ENCODE measurements at regions not wholly inside any gene's neighbourhood (a gene's known extent, or its start where the extent isn't known, plus 50 kb on each side); places are given as distances from the start of the nearest gene placed in this dataset.
A peak's percentile ranks its signal among the peaks of the same experiment; 100 is the strongest.

DNA sequence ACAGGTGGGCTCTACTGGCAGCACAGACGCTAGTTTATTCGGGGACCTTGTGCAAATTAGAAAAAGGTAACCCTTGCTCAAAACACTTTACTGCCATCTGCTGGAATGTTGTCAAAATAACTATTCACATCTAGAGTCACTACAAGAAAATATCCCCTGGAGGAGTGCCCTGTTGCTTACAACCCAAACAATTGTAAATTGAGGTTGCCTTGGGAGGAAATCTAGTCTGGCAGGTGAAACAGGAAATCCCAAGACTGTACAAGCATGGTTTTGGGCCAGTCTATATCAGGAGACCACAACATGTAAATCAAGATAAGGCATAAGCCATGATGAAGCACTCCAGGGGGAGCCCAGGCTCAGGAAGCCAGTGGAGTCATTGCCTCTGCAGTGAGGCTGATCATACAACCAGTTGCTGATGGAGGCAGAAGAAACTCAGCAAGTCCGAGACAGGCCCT, 136.8 kb upstream of the ACP3 start:
- TF ChIP-seq, protein P1, sequence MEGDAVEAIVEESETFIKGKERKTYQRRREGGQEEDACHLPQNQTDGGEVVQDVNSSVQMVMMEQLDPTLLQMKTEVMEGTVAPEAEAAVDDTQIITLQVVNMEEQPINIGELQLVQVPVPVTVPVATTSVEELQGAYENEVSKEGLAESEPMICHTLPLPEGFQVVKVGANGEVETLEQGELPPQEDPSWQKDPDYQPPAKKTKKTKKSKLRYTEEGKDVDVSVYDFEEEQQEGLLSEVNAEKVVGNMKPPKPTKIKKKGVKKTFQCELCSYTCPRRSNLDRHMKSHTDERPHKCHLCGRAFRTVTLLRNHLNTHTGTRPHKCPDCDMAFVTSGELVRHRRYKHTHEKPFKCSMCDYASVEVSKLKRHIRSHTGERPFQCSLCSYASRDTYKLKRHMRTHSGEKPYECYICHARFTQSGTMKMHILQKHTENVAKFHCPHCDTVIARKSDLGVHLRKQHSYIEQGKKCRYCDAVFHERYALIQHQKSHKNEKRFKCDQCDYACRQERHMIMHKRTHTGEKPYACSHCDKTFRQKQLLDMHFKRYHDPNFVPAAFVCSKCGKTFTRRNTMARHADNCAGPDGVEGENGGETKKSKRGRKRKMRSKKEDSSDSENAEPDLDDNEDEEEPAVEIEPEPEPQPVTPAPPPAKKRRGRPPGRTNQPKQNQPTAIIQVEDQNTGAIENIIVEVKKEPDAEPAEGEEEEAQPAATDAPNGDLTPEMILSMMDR (IDR thresholded peaks at IDR 0.05) = peak; percentile 15
- no peak for DNase-seq (ENCODE audit: low spot score)
- H3K4me3 ChIP-seq = no peak overlapping the region
- no peak overlapping the region for H3K27ac ChIP-seq

DNA sequence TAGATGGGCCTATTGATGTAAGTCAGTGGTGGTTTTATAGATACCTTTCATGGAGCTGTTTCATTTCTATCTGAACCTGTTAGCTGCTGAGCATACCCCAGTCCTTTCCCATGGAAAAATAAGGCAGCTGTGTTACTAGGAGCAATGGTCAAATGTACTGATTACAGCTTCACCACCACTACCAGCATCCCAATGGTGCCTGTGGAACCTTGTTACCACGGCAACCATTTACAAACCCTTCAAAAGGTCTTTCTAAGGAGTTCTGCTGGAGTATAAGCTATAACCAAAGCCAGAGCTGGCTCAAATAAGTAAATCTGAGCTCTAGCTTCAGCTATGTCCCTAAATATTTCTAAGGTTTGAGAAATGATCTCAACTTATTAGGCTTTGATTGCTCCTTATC, 133.4 kb upstream of the ACP3 start:
- DNase-seq (ENCODE audit: low spot score) = no peak
- TF ChIP-seq, protein P1 (IDR thresholded peaks at IDR 0.05) = no peak
- Histone ChIP-seq H3K27ac (no peak overlapping the region), H3K4me3 (no peak overlapping the region)

DNA sequence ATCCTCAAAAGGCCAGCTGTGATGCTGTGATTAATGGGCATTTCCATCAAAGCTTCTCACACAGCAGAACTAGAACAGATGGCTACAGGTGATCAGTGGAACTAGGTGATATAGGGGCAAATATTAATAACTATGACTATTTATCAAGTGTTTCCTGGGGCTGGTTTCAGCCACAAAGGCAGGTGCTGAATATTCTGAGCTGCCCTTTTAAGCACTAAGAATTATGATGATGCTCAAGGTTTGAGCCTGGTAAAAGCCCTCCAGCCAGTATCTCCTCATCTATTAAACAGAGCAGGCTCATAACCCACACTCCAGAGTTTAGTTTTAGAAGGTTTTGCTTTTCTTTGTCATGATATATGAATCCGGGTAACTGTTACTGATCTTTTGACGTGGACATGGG, 129.5 kb upstream of the ACP3 start:
- TF ChIP-seq, protein P1 (IDR thresholded peaks at IDR 0.05) = no peak
- Histone ChIP-seq H3K27ac (no peak overlapping the region), H3K4me3 (no peak overlapping the region)
- DNase-seq (ENCODE audit: low spot score) = no peak

DNA sequence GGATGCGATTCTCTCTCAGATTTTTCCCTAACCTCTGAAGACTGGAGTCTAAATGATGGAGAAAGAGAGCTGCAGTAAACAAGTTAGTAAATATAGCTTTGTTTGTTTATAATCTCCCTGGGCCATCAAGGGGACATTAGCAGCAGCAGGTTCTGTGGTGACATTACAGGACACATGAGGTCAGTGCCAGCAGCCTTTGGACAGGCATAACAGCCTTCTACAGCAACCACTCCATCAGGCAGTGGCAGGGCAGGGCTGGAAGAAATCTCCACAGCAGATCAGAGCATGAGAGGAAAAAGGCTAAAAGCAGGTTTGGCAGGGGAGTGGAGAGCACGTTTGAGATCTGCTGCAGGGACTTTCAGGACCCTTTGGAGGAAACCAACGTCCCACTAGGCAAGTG, 127.6 kb upstream of the ACP3 start:
- Histone ChIP-seq H3K4me3 (no peak overlapping the region), H3K27ac (no peak overlapping the region)
- TF ChIP-seq, protein P1 (IDR thresholded peaks at IDR 0.05) = no peak
- no peak for DNase-seq (ENCODE audit: low spot score)

DNA sequence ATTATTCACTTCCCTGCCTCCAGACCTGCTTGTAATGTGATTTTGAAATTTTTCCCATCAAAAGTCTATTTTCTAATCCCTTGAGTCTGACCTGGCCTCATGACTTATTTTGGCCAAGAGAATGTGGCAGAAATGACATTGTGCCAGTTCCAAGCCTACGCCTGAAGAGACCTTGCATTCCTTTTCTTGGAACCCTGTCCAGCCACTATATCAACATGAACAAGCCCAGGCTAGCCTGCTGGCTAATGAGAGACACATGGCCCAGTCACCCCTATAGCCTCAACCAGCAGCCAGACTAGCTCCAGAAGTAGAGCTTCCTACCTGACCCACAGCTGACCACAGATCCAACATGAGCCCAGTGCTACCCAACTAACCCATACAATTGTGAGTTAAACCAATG, 121.1 kb upstream of the ACP3 start:
- H3K4me3 ChIP-seq = no peak overlapping the region
- TF ChIP-seq, protein P1 (IDR thresholded peaks at IDR 0.05) = no peak
- no peak for DNase-seq (ENCODE audit: low spot score)
- no peak overlapping the region for H3K27ac ChIP-seq

DNA sequence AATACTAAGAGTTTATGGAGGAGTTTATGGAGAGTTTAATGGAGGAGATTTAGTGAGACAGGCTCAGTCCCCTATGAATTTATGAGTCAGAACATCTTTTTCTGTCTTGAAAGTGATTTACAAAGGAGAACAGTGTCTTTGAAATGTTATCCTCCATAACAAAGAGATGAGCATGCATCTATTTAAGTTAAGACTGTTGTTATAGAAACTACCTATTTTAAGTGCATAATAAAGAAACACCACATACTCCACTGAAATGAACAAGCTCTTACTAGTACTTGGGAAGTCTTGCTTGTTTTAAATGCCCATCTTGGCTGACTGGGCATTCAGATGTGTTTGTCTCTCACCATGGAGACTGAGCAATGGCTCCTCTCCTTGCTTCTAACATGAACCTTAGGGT, 118.7 kb upstream of the ACP3 start:
- Histone ChIP-seq H3K4me3 (no peak overlapping the region), H3K27ac (no peak overlapping the region)
- TF ChIP-seq, protein P1 (IDR thresholded peaks at IDR 0.05) = no peak
- DNase-seq (ENCODE audit: low spot score) = no peak

DNA sequence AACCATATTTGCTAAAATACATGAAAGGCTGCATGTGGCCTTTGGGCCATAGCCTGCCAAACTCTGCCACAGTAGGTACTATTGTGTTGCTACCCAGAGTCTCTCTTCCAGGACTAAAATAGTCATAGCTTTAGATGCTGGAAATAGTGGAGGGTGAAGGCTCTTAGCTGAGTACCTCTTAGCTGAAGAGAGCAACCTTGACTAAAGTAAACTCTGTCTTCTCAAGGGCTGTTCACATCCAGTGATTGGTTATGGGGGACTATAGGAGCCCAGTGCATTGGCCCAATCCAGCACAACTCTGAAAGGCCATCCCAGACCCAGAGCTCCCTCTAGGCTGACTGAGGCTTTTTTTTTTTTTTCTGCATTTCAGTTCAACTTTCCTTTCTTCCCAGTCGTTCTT, 117.8 kb upstream of the ACP3 start:
- TF ChIP-seq, protein P1 (IDR thresholded peaks at IDR 0.05) = no peak
- Histone ChIP-seq H3K27ac (no peak overlapping the region), H3K4me3 (no peak overlapping the region)
- DNase-seq (ENCODE audit: low spot score) = no peak

Measured in coronary artery (tissue), 2 donors.